ENCODE measurements at regions not wholly inside any gene's neighbourhood (a gene's known extent, or its start where the extent isn't known, plus 50 kb on each side); places are given as distances from the start of the nearest gene placed in this dataset.

- H3K27ac ChIP-seq: no peak overlapping the region
- no peaks in the 10 kb centered on the region for H3K27me3 ChIP-seq (ENCODE audit: low read depth)
- ATAC-seq (no peak), DNase-seq (no peak)
- H3K36me3 ChIP-seq: no peaks in the 10 kb centered on the region
- no peaks in the 10 kb centered on the region for H3K9me3 ChIP-seq
- intact Hi-C loops (cut with DNase I): no loop called here
- TF ChIP-seq CTCF (IDR thresholded peaks at IDR 0.05): no peak
- H3K4me3 ChIP-seq: no peak overlapping the region
- no peaks in the 10 kb centered on the region for H3K4me1 ChIP-seq
Measured at GRCh38 chr5:36363101-36363500, 61.4 kb upstream of the RANBP3L start.

GRCh38 chr5:36363744-36364143, 62.0 kb upstream of the RANBP3L start:
- no peak for TF ChIP-seq CTCF (IDR thresholded peaks at IDR 0.05)

GRCh38 chr5:36364473-36364872, 62.8 kb upstream of the RANBP3L start:
- no peak for ATAC-seq
- H3K9me3 ChIP-seq: no peaks in the 10 kb centered on the region
- intact Hi-C loops (cut with DNase I): no loop called here
- H3K27me3 ChIP-seq (ENCODE audit: low read depth): no peaks in the 10 kb centered on the region
- no peak for DNase-seq
- no peaks in the 10 kb centered on the region for H3K36me3 ChIP-seq
- TF ChIP-seq CTCF (IDR thresholded peaks at IDR 0.05): no peak
- no peaks in the 10 kb centered on the region for H3K4me1 ChIP-seq
- H3K4me3 ChIP-seq: no peak overlapping the region
- H3K27ac ChIP-seq: no peak overlapping the region

More at GRCh38 chr5:36363744-36364143, 62.0 kb upstream of the RANBP3L start:
- DNase-seq: no peak
- H3K36me3 ChIP-seq: no peaks in the 10 kb centered on the region
- intact Hi-C loops (cut with DNase I): no loop called here
- no peaks in the 10 kb centered on the region for H3K27me3 ChIP-seq (ENCODE audit: low read depth)
- no peak overlapping the region for H3K4me3 ChIP-seq
- no peaks in the 10 kb centered on the region for H3K9me3 ChIP-seq
- no peak overlapping the region for H3K27ac ChIP-seq
- no peaks in the 10 kb centered on the region for H3K4me1 ChIP-seq
- ATAC-seq: no peak

- DNase-seq: no peak
- no peaks in the 10 kb centered on the region for H3K9me3 ChIP-seq
- intact Hi-C loops (cut with DNase I): no loop called here
- TF ChIP-seq CTCF (IDR thresholded peaks at IDR 0.05): no peak
- H3K4me3 ChIP-seq: no peak overlapping the region
- ATAC-seq: no peak
- H3K4me1 ChIP-seq: no peaks in the 10 kb centered on the region
- H3K27ac ChIP-seq: no peak overlapping the region
- H3K36me3 ChIP-seq: no peaks in the 10 kb centered on the region
- H3K27me3 ChIP-seq (ENCODE audit: low read depth): no peaks in the 10 kb centered on the region
Measured at GRCh38 chr5:36365896-36366295, 64.2 kb upstream of the RANBP3L start.

GRCh38 chr5:36366883-36367282, 65.2 kb upstream of the RANBP3L start:
- TF ChIP-seq CTCF (IDR thresholded peaks at IDR 0.05): no peak
- Histone ChIP-seq H3K36me3 (no peaks in the 10 kb centered on the region), H3K9me3 (no peaks in the 10 kb centered on the region), H3K27ac (no peak overlapping the region), H3K4me1 (no peaks in the 10 kb centered on the region), H3K27me3 (ENCODE audit: low read depth) (no peaks in the 10 kb centered on the region), H3K4me3 (no peak overlapping the region)
- DNase-seq (no peak), ATAC-seq (no peak)
- intact Hi-C loops (cut with DNase I): no loop called here

- DNase-seq (no peak), ATAC-seq (no peak)
- H3K4me3 ChIP-seq: no peak overlapping the region
- TF ChIP-seq CTCF (IDR thresholded peaks at IDR 0.05): no peak
- H3K9me3 ChIP-seq: no peaks in the 10 kb centered on the region
- no peaks in the 10 kb centered on the region for H3K36me3 ChIP-seq
- H3K27ac ChIP-seq: no peak overlapping the region
- intact Hi-C loops (cut with DNase I): no loop called here
- no peaks in the 10 kb centered on the region for H3K4me1 ChIP-seq
- no peaks in the 10 kb centered on the region for H3K27me3 ChIP-seq (ENCODE audit: low read depth)
Measured at GRCh38 chr5:36367524-36367923, 65.8 kb upstream of the RANBP3L start.

Data from lower lobe of right lung (tissue), 2 donors.